Gastroesophageal sphincter (tissue), 3 donors: ENCODE measurements at regions not wholly inside any gene's neighbourhood (a gene's known extent, or its start where the extent isn't known, plus 50 kb on each side); places are given as distances from the start of the nearest gene placed in this dataset.

Source experiments
- POLR2A ChIP-seq, 2 donors: fragments of 450-650 bp; IDR thresholded peaks; one replicate each; pipeline ENCODE4 v1.6.1; 2017; ENCODE audit warnings: antibody characterized with exemption in 2 of 2, mild to moderate bottlenecking in 2 of 2, moderate library complexity in 1 of 2
- TF ChIP-seq, protein P1 (sequence below), 4 experiments: fragments of 200-600 bp in 2 of 4; fragments of 450-650 bp in 2 of 4; sonication (generic) in 1 of 4; IDR thresholded peaks; one replicate each; pipeline ENCODE4 v1.5.1; 2017 to 2019; ENCODE audit warnings: antibody characterized with exemption in 4 of 4, mild to moderate bottlenecking in 2 of 4, moderate library complexity in 2 of 4

DNA sequence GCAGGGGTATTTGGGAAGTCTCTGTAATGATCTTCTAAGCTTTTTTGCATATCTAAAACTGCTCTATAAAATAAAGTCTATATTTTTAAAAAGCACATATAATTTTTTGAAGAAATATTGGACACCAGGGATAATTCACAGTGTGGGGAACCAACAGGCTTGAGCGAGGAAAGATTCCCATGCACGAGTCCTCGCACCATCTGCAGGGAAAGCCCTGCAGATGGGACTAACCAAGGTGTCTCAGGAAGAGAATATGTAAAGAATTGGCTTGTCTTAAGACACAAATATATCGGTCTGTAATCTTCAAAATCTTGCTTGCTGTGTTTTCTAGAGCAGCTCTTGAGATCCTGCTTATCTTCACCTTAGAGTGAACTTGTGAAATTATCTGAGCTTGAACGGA lies 77.2 kb upstream of the SEMA6D start:
- TF ChIP-seq, protein P1, sequence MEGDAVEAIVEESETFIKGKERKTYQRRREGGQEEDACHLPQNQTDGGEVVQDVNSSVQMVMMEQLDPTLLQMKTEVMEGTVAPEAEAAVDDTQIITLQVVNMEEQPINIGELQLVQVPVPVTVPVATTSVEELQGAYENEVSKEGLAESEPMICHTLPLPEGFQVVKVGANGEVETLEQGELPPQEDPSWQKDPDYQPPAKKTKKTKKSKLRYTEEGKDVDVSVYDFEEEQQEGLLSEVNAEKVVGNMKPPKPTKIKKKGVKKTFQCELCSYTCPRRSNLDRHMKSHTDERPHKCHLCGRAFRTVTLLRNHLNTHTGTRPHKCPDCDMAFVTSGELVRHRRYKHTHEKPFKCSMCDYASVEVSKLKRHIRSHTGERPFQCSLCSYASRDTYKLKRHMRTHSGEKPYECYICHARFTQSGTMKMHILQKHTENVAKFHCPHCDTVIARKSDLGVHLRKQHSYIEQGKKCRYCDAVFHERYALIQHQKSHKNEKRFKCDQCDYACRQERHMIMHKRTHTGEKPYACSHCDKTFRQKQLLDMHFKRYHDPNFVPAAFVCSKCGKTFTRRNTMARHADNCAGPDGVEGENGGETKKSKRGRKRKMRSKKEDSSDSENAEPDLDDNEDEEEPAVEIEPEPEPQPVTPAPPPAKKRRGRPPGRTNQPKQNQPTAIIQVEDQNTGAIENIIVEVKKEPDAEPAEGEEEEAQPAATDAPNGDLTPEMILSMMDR (IDR thresholded peaks at IDR 0.05): no peak
- TF ChIP-seq POLR2A (IDR thresholded peaks at IDR 0.05): no peak
